HUDEP-2 (cell line): ENCODE measurements at regions not wholly inside any gene's neighbourhood (a gene's known extent, or its start where the extent isn't known, plus 50 kb on each side); places are given as distances from the start of the nearest gene placed in this dataset.
"Not testable (repeated sequence)": the region's sequence is repeated elsewhere in the genome, so short reads cannot be mapped to it uniquely, and the experiment has no call there.

ENCODE experiments used
- DNase-seq, 76 experiments: peaks; one replicate each; lab custom pipeline; 2025; ENCODE audit not compliant: unreplicated experiment in 76 of 76; lab: John Stamatoyannopoulos, UW

DNA sequence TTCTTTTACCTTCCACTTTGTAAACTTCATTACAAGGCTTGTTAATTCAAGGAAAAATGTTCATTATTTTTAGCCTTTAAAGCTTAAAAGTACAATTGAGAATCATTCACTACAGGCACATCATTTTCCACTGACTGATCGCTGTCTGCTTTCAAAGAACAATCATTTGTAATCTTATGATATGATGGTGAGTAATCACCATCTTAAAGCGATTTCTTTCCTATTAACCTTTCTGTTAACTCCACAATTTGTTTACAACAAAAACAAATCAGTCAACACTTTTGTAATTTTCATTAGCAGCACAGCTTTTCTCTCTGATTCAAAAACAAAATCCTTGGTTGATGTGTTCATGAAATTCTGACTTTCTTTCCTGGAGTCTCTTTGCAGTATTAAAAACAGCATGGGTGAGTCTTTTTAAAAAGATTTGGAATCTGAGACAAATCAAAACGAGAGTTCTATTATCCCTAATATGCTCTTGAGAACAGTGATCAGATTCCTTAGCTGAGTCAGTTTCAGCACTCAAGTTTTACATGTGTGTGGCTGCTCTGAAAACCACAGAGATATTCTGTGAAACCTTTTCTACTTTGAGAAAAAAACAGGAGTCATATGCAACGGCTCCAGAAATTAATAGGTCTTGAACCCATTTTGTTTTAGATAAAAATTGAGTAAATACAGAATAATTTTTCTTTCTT is 145.8 kb upstream of the TMPRSS15 start:
- no peak for DNase-seq

DNA sequence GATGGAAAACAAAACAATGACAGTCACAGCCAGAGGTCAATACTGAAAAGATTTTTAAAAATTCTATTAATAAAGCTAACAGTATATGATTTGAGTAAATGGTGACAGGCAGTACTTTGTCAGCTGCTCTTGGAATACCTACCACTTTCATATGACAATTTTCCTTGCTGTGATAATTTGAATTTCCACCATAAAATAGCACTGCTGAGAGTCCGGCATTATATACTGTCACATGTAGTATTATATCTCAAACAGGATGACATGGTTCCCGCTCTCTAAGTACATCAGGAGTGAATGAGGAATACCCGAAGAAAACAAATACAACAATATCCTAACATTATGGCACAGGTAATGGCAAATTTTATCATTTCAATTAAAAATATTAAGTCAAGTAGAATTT is 146.8 kb upstream of the TMPRSS15 start:
- DNase-seq = no peak

- DNase-seq = no peak
These were observed 150.2 kb upstream of the TMPRSS15 start for GRCh38 chr21:18553786-18554185.

- DNase-seq = not testable (repeated sequence)
These were observed 164.2 kb upstream of the TMPRSS15 start for GRCh38 chr21:18567770-18568169.

- DNase-seq = no peak
These were observed 184.5 kb upstream of the TMPRSS15 start for GRCh38 chr21:18588001-18588662.

GRCh38 chr21:18601146-18601545 is 197.6 kb upstream of the TMPRSS15 start:
- no peak for DNase-seq

DNA sequence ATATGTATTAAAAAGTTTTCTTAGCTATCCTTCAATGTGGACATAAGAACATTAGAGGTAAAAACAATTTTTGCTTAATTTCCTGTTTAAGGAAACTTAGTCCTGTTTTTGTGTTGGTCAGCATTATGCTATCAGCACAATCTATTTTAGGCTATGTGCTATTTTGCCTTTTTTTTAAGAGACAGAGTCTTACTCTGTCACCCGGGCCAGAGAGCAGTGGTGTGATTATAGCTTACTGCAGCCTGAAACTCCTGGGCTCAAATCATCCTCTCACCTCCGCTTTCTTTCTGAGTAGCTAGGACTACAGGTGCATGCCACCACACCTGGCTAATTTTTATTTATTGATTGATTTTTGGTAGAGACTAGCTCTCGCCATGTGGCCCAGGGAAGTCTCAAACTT is 199.1 kb upstream of the TMPRSS15 start:
- no peak for DNase-seq

DNA sequence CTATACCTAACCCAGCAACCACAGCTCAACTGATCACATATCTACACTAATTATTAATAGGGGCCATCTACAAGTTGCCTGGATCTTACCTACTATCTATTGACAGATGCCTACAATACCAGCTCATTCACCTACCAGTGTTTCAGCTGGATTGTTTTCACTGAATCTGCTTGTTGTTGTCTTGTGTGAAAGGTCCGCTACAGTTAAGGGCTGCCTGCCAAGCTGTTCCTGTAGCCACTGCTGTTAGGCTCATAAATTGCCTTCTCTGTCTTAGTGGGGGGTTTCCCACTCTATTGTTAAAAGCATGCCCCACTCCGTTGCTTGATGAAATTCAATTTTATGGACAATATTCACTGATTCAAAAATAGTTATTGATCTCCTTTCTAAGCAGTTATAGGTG is 199.7 kb upstream of the TMPRSS15 start:
- DNase-seq = no peak

DNA sequence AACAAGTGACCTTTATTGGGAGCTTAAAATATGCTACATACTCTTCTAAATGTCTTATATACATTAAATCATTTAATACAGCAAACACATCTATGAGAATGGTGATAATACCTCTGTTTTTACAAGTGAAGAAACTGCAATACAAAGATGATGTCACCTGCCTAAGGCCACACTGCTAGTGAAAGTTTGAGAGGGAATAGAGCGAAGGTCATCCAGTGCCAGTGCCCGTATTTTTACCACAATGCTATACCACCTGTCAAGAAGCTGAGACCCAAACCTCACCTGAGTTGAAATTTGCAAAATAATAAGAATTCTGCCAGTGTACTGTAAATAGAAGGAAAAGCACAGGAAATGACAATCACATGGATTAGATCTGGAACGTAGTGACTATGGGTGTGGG is 200.4 kb upstream of the TMPRSS15 start:
- DNase-seq = no peak

DNA sequence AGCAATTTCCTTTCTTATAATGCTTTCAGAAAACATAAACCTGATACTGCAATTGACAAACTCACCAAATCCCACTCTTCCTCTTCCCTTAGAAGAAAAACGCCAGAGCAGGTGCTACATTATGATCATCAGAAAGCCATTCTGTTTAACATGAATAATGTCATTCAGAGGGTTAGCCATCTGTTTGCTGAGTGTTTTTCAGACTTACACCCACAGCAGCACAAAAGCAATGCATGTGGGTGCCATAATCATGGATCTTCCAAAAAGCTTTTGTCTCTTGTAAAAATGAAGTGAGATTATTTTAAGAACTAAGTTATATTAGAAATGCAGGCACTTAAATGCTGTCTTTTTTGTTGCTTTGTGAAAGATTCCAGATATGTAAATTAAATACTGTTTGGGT is 204.6 kb upstream of the TMPRSS15 start:
- no peak for DNase-seq

- no peak for DNase-seq
These were observed 210.7 kb upstream of the TMPRSS15 start for GRCh38 chr21:18614303-18614702.

DNA sequence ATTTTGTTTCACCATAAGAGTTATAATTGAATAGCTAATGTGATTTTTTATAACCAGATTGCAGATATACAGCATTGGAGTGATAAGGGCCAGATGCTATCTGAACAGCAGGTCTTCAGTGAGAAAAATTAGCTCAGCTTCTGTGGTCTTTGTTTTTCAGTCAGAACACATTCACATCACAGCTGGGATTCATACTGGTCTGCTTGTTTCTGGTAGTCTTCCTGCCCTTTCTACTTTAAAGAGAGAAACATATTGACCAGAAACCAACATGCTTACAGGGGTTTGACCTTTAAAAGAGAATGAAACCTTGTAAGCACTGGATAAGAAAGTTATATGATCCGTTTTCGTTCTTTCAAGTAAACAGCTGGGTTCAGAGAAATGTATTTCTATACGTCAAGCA is 213.7 kb upstream of the TMPRSS15 start:
- no peak for DNase-seq

DNA sequence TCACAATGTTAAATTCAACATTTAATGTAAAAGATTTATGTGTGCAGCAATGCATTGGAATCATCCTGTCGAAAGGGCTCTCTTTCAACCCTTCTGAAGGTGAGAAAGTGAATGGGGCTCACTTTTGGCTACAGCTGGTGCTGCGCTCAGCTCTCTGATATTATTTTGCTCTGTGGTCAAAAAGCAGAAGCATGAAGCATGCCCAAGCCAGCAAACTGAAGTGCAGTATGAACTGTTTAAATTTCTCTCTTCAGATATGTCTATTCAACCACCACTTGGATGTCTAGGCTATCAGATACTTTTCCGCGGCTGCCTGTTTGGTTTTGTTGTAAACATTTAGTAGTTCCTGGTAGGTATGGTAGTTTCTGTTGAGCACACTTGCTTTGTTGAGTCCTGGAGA is 216.9 kb upstream of the TMPRSS15 start:
- DNase-seq = no peak

- no peak for DNase-seq
These were observed 218.8 kb upstream of the TMPRSS15 start for GRCh38 chr21:18622383-18622782.

GRCh38 chr21:18630446-18630845 is 226.9 kb upstream of the TMPRSS15 start:
- no peak for DNase-seq

- no peak for DNase-seq
These were observed 233.3 kb upstream of the TMPRSS15 start for GRCh38 chr21:18636897-18637296.

DNA sequence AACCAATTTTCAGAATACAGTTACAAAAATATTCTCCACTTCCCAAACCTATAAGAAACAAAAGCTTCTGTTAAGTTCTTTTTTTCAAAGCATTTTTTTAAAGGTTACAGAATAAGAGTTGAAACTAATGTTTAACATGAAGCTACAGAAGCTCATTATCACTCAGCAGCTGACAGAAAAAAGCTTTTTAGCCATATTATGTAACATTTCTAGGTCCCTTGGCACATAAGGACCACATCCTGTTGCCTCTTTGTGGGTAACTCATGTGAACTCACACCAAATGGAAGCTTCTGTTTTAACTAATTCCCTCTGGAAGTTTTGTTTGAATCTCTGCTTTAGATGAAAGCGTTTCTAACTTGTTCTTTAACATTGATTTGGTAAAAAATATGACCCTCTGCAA is 242.5 kb upstream of the TMPRSS15 start:
- no peak for DNase-seq

GRCh38 chr21:18655931-18656330 is 252.3 kb upstream of the TMPRSS15 start:
- DNase-seq = no peak

- DNase-seq = no peak
These were observed 258.3 kb upstream of the TMPRSS15 start for GRCh38 chr21:18661842-18662241.

- DNase-seq = no peak
These were observed 260.1 kb upstream of the TMPRSS15 start for GRCh38 chr21:18663663-18664062.

DNA sequence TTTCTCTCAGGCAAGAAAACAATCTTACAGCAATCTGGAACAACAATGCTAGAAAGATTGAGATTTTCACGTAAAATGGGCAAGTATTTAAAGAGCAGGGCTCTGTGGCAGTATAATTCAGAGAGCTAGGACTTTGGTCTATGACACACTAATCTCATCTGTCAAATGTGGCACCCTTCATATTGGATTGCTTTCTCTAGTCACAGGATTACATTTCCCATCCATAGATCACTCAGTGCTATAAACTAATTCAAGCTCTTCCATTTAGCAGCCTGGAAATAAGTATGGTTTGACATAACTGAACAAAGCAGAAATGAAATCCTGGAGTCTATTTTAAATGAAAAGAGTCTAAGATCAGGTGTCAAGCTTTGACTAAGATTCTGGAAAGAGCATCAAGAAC is 263.1 kb upstream of the TMPRSS15 start:
- DNase-seq = no peak

- DNase-seq = no peak
These were observed 270.2 kb upstream of the TMPRSS15 start for GRCh38 chr21:18673789-18674188.

GRCh38 chr21:18677632-18678031 is 274.0 kb upstream of the TMPRSS15 start:
- DNase-seq = no peak
